HG03025 (cell line): ENCODE measurements at regions not wholly inside any gene's neighbourhood (a gene's known extent, or its start where the extent isn't known, plus 50 kb on each side); places are given as distances from the start of the nearest gene placed in this dataset.

Source experiments
- ATAC-seq: cut with Tn5 transposase; IDR thresholded peaks from one replicate; pipeline ENCODE4 v1.9.1; 2021; ENCODE audit warnings: mild to moderate bottlenecking, moderate library complexity; ENCODE audit not compliant: unreplicated experiment, low FRiP score

DNA sequence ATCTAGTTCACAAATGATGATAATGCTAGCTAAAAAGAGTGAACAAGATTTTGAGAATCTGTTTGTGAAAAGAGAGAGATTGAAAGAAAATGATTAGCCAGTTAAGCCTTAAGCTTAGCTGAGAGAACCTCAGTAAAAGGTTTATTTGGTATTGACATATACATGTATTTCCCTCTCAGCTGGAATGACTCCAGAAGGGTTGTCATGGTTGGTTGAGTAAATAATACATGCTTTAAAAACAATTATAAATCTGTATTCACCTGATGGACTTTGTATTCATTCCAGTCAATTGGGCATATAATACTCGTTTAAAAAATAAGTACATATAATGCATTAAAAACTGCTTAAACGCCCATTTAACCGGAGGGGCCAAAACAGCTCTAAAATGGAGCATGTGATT lies 181.4 kb downstream of the GRB14 start:
- no peak for ATAC-seq

DNA sequence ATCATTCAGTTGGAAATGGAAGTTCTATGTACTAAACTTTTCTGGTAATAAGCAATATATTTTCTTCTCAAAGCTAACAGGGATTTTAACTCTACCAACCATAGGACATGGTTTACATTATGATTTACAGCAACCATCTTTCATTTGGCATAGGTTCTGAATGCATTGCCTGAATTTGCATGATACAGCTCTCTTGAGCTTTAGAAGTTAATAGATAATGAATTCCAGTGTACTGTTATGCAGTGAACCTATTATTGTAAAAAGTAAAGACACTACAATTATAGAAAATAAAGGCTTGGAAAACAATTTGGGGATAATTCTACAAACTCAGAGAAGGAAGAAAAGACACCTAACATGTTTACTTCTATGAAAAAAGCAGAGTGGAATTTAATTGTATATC lies 182.0 kb downstream of the GRB14 start:
- ATAC-seq: no peak

DNA sequence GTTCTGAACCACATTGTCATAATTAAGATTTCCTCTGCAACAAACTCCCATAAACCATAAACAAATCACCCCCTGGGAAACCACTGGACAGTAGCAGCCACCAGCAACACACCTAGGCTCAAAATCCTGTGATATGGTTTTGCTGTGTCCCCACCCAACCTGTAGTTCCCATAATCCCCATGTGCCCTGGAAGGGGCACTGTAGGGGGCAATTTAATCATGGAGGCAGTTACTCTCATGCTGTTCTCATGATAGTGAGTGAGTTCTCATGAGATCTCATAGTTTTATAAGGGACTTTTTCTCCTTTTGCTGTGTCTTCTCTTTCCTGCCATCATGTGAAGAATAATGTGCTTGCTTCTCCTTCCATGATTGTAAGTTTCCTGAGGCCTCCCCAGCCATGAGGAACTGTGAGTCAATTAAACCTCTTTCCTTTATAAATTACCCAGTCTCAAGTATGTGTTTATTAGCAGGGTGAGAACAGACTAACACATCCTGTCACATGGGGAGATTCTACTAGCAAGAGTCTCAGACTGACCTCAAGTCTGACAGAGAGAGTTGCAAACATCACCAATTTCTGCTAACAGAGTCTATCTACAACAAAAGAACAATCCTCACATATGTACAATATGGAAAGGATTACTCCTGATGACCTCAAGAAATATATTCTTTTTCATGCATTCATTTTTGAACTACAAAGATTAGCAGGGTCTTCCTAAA lies 182.6 kb downstream of the GRB14 start:
- ATAC-seq: no peak

GRCh38 chr2:164436131-164436530 lies 185.2 kb downstream of the GRB14 start:
- no peak for ATAC-seq

DNA sequence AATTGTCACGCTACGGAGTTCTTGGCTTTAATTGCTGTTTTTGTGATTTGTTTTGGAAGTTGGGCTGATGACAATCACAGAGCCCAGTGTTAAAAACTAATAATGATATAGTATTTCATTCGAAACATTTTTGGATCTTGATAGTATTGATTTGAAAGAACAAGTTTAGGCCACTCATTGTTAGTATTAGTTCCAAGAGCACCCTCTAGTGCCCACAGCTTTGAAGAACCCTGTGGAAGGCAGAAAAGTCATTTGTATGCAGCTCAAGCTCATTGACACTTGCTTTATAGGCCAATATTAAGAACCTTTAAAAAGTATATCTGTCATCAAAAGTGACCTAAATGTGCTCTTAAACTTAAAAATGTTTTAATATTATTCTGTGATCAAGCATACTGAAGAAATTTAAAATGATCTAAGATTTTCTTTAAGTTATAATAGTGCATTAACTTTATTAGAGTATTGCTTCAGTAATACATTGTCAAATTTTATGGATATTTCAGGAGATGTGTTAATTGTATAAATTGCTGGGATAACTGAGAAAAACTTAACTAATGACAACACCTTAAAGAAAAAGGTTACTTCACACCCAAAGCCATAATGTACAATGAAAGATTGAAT lies 191.0 kb downstream of the GRB14 start:
- no peak for ATAC-seq

DNA sequence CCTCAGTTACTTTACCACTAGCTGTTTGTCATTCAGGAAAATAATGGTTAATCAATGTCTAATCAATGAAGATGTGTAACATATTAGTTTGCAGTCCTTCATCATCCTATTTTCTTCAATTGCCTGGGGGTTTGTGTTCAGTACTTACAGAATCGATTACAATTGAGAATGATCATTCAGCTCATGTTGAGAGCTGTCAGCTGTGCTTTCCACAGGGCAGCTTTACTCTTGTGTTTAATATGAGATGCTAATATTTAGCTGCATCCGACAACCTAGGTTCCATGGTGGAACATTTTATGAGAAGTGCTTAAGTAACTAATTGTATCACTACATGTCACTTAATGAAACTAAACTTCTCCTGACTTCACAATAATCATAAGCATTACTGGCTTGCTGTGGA lies 191.9 kb downstream of the GRB14 start:
- no peak for ATAC-seq

GRCh38 chr2:164427111-164427510 lies 194.2 kb downstream of the GRB14 start:
- no peak for ATAC-seq

- ATAC-seq: no peak
Observed at GRCh38 chr2:164420787-164421186, 200.5 kb downstream of the GRB14 start.

GRCh38 chr2:164412831-164413230 lies 208.5 kb downstream of the GRB14 start:
- no peak for ATAC-seq

- ATAC-seq: no peak
Observed at GRCh38 chr2:164389411-164389810, 231.9 kb downstream of the GRB14 start.

DNA sequence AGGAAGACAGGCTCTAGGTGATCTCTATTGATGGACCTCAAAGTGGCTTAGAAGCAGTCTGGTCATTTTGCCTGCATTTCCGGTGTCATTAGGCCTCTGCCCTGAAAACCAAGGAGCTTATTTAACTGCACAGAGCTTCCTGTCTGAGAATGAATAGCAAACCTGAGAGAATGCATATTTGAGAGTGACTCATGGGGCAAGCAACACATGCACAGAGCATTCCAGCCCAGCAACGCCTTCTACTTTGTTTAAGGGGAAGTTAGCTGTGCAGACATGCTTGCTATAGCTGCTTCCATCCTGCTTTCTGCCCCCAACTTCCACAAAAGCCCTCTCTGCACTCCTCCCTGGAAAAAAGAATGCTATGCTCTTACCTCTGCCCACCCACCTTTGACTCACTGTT lies 232.8 kb downstream of the GRB14 start:
- ATAC-seq: no peak

- no peak for ATAC-seq
Observed at GRCh38 chr2:164386231-164386630, 235.1 kb downstream of the GRB14 start.

- no peak for ATAC-seq
Observed at GRCh38 chr2:164384434-164384833, 236.8 kb downstream of the GRB14 start.

DNA sequence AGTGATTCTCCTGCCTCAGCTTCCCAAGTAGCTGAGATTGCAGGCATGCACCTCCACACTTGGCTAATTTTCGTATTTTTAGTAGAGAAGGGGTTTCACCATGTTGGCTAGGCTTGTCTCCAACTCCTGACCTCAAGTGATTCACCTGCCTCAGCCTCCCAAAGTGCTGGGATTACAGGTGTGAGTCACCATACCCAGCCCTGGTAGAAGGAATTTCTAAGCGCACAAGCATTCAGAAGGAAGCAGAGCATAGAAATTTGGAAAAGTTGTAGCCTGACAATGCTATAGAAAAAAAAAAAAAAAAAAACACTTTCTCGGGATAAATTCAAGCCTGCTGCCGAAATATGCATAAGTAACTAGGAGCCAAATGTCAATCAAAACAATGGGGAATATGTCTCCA lies 249.4 kb downstream of the GRB14 start:
- no peak for ATAC-seq

DNA sequence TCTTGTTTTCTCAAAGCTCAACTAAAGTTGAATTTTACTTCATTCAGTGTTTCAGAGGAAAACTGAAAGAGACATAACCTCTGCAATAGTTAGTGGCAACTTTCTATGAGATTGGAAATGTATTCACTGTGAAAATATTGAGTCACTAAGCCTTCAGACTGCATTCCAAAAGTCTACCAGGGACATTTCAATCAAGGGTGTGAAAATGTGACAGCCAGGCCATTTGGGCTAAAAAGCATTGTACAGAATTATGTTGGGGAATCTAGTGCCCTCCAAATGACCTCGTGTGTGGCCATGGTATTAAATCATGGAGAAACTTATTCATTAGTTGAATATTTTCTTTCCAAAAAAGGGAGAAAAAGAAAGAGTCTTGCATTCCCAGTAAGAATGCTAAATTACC lies 251.9 kb downstream of the GRB14 start:
- no peak for ATAC-seq

DNA sequence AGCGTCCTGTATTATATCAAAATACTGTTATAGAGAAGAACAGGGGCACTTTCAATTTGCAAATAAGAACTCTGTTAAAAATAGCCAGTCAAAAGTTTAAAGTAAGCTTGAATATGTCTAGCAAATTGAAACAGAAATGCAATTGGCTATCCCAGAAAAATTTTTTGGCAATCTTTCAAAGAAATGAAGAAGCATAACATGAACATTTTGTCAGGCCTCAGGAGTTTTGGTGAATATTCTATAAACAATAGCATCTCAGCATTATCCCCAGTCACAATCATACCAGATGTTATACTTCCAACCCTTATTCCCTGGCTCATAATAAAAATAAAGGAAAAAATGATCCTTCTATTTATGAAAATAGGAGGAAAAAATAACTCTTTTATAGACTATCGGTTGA lies 252.4 kb downstream of the GRB14 start:
- no peak for ATAC-seq

- ATAC-seq: no peak
Observed at GRCh38 chr2:164363646-164364045, 257.6 kb downstream of the GRB14 start.

- ATAC-seq: no peak
Observed at GRCh38 chr2:164351536-164351935, 269.7 kb downstream of the GRB14 start.

DNA sequence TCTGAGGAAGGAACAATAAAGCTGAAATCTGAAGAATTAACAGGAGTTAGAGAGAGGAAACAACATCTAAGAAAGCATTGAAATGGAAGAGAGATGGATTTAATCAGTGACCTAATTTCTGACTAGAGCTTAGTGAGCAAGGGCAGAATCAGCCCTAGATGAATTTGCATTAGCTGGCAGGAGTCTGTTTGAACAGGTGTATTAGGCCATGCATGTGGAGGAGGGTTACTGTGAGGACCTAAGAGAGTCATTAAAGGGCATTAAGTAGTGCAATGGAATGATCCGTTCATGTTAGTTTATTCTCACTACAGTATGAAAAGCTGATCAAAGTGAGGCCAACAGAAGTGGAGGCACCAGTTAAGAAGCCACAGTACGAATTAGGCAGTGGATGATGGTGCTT lies 285.3 kb downstream of the GRB14 start:
- no peak for ATAC-seq

DNA sequence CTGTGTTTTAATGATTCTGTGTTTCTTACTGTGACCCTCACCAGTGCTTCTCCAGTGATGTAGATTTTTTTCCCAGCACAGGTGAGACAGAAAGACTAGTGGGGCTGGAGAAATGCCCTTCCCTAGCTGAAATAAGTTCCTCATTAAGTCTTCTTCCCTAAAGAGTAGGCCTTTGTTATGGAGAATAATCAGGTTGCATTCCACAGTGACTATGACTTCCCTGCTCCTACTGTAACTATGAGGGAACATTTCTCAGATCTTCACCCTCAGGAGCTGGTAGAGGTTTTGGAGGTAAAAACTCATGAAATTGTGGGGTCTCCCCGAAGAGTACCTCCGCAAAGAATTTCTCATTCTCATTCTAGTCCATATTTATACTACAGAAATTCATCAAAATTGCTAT lies 286.2 kb downstream of the GRB14 start:
- no peak for ATAC-seq

DNA sequence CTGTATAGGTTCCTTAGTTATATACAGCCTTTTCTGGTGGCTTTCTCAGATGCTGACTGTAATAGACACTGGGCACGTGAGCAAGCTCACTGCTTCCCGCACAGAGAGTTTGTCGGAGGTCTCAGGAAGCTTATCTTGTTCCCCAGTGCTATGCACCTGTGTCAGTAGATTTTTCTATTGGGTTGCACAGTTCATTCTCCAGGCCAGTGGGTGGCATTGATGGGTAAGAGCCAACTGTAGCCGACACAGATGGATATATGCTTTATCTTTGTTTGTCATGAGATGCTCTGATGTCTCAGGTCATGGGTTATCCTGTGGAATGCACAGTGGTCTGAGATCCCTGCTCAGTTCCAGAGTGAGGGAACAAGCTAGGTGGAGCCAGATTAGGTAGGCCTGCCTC lies 293.0 kb downstream of the GRB14 start:
- ATAC-seq: no peak

DNA sequence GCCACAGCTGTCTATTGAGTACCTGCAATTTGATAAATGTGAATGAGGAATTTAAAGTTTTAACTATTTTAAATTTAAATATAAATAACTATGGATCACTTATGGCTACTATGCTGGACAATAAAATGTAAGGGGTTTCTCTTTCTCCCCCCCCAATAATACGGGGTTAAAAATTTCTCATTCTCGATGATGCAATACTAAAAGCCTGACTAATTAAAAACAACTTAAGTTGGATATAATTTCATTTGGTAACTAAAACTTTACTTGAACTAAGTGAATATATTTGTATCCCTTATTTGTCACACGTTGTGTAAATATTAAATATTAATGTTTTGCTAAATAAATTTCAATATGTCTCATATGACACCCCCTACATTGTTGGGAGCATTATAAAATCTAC lies 297.3 kb downstream of the GRB14 start:
- no peak for ATAC-seq

- ATAC-seq: no peak
Observed at GRCh38 chr2:164314148-164314547, 307.1 kb downstream of the GRB14 start.
